HepG2 (cell line): ENCODE measurements at regions not wholly inside any gene's neighbourhood (a gene's known extent, or its start where the extent isn't known, plus 50 kb on each side); places are given as distances from the start of the nearest gene placed in this dataset.
A peak's percentile ranks its signal among the peaks of the same experiment; 100 is the strongest.

Experiments used
- CEBPB ChIP-seq: IDR thresholded peaks from 2 replicates; pipeline ENCODE4 v1.6.1; 2011; ENCODE audit warnings: low read depth, low read length, improper control_type of control experiment, borderline replicate concordance
- CTCF ChIP-seq: sonication (generic); formaldehyde crosslinking; IDR thresholded peaks from 2 replicates; pipeline ENCODE4 v1.5.0; 2020; ENCODE audit warnings: mild to moderate bottlenecking, missing genetic modification reagents, moderate library complexity
- MAFF ChIP-seq: IDR thresholded peaks from 2 replicates; pipeline ENCODE4 v1.6.1; 2011; ENCODE audit warnings: low read depth, low read length, improper control_type of control experiment
- POLR2A ChIP-seq, 2 experiments: IDR thresholded peaks; 2 replicates each; pipeline ENCODE4 v1.6.1; 2011; ENCODE audit warnings: low read depth in 2 of 2, low read length in 2 of 2, mild to moderate bottlenecking in 1 of 2, moderate library complexity in 1 of 2; ENCODE audit not compliant: insufficient read depth in 1 of 2
- TCF7L2 ChIP-seq: IDR thresholded peaks from 2 replicates; pipeline ENCODE4 v1.6.1; 2011; ENCODE audit warnings: mild to moderate bottlenecking, low read depth, low read length, moderate library complexity
- TMF1 ChIP-seq: sonication (generic); formaldehyde crosslinking; IDR thresholded peaks from 2 replicates; pipeline ENCODE4 v1.8.1; 2022; ENCODE audit warnings: low read depth, missing genetic modification reagents
- TP53 ChIP-seq: sonication (generic); formaldehyde crosslinking; conservative IDR thresholded peaks from 2 replicates; pipeline ENCODE4 v1.4.0; 2020; ENCODE audit warnings: missing genetic modification reagents
- ZNF451 ChIP-seq: sonication (generic); formaldehyde crosslinking; IDR thresholded peaks from 2 replicates; pipeline ENCODE4 v1.5.0; 2020; ENCODE audit warnings: mild to moderate bottlenecking, missing genetic modification reagents
- TF ChIP-seq, protein P1 (sequence below), 2 experiments: sonication (generic) in 1 of 2; formaldehyde crosslinking in 1 of 2; IDR thresholded peaks; 2 replicates each; pipeline versions ENCODE4 v1.5.1 to v1.6.1; 2011 to 2020; ENCODE audit warnings: borderline replicate concordance in 1 of 2, low read depth in 1 of 2, low read length in 1 of 2, mild to moderate bottlenecking in 1 of 2, missing genetic modification reagents in 1 of 2, moderate library complexity in 1 of 2
- TF ChIP-seq, protein P2 (sequence below): IDR thresholded peaks from 2 replicates; pipeline ENCODE4 v1.6.1; 2012; ENCODE audit warnings: inconsistent platforms

GRCh38 chr18:57929922-57930321 is 114.1 kb upstream of the NEDD4L start:
- TF ChIP-seq CEBPB (no peak), TCF7L2 (no peak), CTCF (CRISPR knock-in tag) (no peak), ZNF451 (CRISPR knock-in tag) (no peak), POLR2A (IDR thresholded peaks at IDR 0.05; ENCODE audit: insufficient read depth in 1 of 2, low read depth in 2 of 2, low read length in 2 of 2) (no peak), TP53 (no peak), MAFF (peak; percentile 48), TMF1 (CRISPR knock-in tag) (no peak)
- TF ChIP-seq, protein P1, sequence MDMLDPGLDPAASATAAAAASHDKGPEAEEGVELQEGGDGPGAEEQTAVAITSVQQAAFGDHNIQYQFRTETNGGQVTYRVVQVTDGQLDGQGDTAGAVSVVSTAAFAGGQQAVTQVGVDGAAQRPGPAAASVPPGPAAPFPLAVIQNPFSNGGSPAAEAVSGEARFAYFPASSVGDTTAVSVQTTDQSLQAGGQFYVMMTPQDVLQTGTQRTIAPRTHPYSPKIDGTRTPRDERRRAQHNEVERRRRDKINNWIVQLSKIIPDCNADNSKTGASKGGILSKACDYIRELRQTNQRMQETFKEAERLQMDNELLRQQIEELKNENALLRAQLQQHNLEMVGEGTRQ (IDR thresholded peaks at IDR 0.05; ENCODE audit: low read depth, low read length) = no peak
- TF ChIP-seq, protein P1 (CRISPR knock-in tag; IDR thresholded peaks at IDR 0.05; ENCODE audit: borderline replicate concordance) = no peak
- TF ChIP-seq, protein P2, sequence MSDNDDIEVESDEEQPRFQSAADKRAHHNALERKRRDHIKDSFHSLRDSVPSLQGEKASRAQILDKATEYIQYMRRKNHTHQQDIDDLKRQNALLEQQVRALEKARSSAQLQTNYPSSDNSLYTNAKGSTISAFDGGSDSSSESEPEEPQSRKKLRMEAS = no peak
